ENCODE measurements at regions not wholly inside any gene's neighbourhood (a gene's known extent, or its start where the extent isn't known, plus 50 kb on each side); places are given as distances from the start of the nearest gene placed in this dataset.
"Not testable (repeated sequence)": the region's sequence is repeated elsewhere in the genome, so short reads cannot be mapped to it uniquely, and the experiment has no call there.

- FAIRE-seq (no peak), DNase-seq (ENCODE audit: insufficient read length) (no peak)
- TF ChIP-seq POLR2AphosphoS5 (IDR thresholded peaks at IDR 0.05; ENCODE audit: low read depth, low read length) (no peak), TAF1 (IDR thresholded peaks at IDR 0.05; ENCODE audit: borderline replicate concordance, low read depth, low read length) (no peak), POLR2A (IDR thresholded peaks at IDR 0.05; ENCODE audit: low read depth, low read length) (no peak)
These were observed 145.8 kb upstream of the BET1 start for GRCh38 chr7:94149789-94150545.

GRCh38 chr7:94154182-94154581 lies 150.0 kb upstream of the BET1 start:
- TF ChIP-seq TAF1 (IDR thresholded peaks at IDR 0.05; ENCODE audit: borderline replicate concordance, low read depth, low read length) (no peak), POLR2AphosphoS5 (IDR thresholded peaks at IDR 0.05; ENCODE audit: low read depth, low read length) (no peak), POLR2A (IDR thresholded peaks at IDR 0.05; ENCODE audit: low read depth, low read length) (no peak)
- FAIRE-seq (no peak), DNase-seq (ENCODE audit: insufficient read length) (no peak)

- DNase-seq (ENCODE audit: insufficient read length) (no peak), FAIRE-seq (no peak)
- TF ChIP-seq POLR2AphosphoS5 (IDR thresholded peaks at IDR 0.05; ENCODE audit: low read depth, low read length) (no peak), POLR2A (IDR thresholded peaks at IDR 0.05; ENCODE audit: low read depth, low read length) (no peak), TAF1 (IDR thresholded peaks at IDR 0.05; ENCODE audit: borderline replicate concordance, low read depth, low read length) (no peak)
These were observed 150.7 kb upstream of the BET1 start for GRCh38 chr7:94154858-94155257.

- FAIRE-seq: peak; percentile 50
- not testable (repeated sequence) for DNase-seq (ENCODE audit: insufficient read length)
These were observed 153.6 kb upstream of the BET1 start for GRCh38 chr7:94157659-94158306.

- DNase-seq (ENCODE audit: insufficient read length): no peak
- FAIRE-seq: peak; percentile 91
These were observed 156.7 kb upstream of the BET1 start for GRCh38 chr7:94160719-94161435.

GRCh38 chr7:94161476-94161875 lies 157.3 kb upstream of the BET1 start:
- TF ChIP-seq TAF1 (IDR thresholded peaks at IDR 0.05; ENCODE audit: borderline replicate concordance, low read depth, low read length) (no peak), POLR2A (IDR thresholded peaks at IDR 0.05; ENCODE audit: low read depth, low read length) (no peak), POLR2AphosphoS5 (IDR thresholded peaks at IDR 0.05; ENCODE audit: low read depth, low read length) (no peak)
- DNase-seq (ENCODE audit: insufficient read length) (no peak), FAIRE-seq (no peak)

More at GRCh38 chr7:94160719-94161435, 156.7 kb upstream of the BET1 start:
- TF ChIP-seq TAF1 (IDR thresholded peaks at IDR 0.05; ENCODE audit: borderline replicate concordance, low read depth, low read length): no peak
- TF ChIP-seq POLR2AphosphoS5 (IDR thresholded peaks at IDR 0.05; ENCODE audit: low read depth, low read length): no peak
- no peak for TF ChIP-seq POLR2A (IDR thresholded peaks at IDR 0.05; ENCODE audit: low read depth, low read length)

- DNase-seq (ENCODE audit: insufficient read length): no peak
- TF ChIP-seq POLR2A (IDR thresholded peaks at IDR 0.05; ENCODE audit: low read depth, low read length) (no peak), POLR2AphosphoS5 (IDR thresholded peaks at IDR 0.05; ENCODE audit: low read depth, low read length) (no peak), TAF1 (IDR thresholded peaks at IDR 0.05; ENCODE audit: borderline replicate concordance, low read depth, low read length) (no peak)
- FAIRE-seq: no peak
These were observed 165.5 kb upstream of the BET1 start for GRCh38 chr7:94169682-94170081.

GRCh38 chr7:94170836-94171235 lies 166.7 kb upstream of the BET1 start:
- TF ChIP-seq POLR2AphosphoS5 (IDR thresholded peaks at IDR 0.05; ENCODE audit: low read depth, low read length): no peak
- TF ChIP-seq POLR2A (IDR thresholded peaks at IDR 0.05; ENCODE audit: low read depth, low read length): no peak
- no peak for TF ChIP-seq TAF1 (IDR thresholded peaks at IDR 0.05; ENCODE audit: borderline replicate concordance, low read depth, low read length)
- DNase-seq (ENCODE audit: insufficient read length) (no peak), FAIRE-seq (no peak)

GRCh38 chr7:94173436-94173835 lies 169.3 kb upstream of the BET1 start:
- FAIRE-seq (no peak), DNase-seq (ENCODE audit: insufficient read length) (no peak)
- TF ChIP-seq POLR2AphosphoS5 (IDR thresholded peaks at IDR 0.05; ENCODE audit: low read depth, low read length) (no peak), TAF1 (IDR thresholded peaks at IDR 0.05; ENCODE audit: borderline replicate concordance, low read depth, low read length) (no peak), POLR2A (IDR thresholded peaks at IDR 0.05; ENCODE audit: low read depth, low read length) (no peak)

- TF ChIP-seq POLR2A (IDR thresholded peaks at IDR 0.05; ENCODE audit: low read depth, low read length): no peak
- no peak for TF ChIP-seq TAF1 (IDR thresholded peaks at IDR 0.05; ENCODE audit: borderline replicate concordance, low read depth, low read length)
- TF ChIP-seq POLR2AphosphoS5 (IDR thresholded peaks at IDR 0.05; ENCODE audit: low read depth, low read length): no peak
- no peak for FAIRE-seq
- no peak for DNase-seq (ENCODE audit: insufficient read length)
These were observed 170.2 kb upstream of the BET1 start for GRCh38 chr7:94174375-94174774.

- FAIRE-seq: no peak
- TF ChIP-seq POLR2AphosphoS5 (IDR thresholded peaks at IDR 0.05; ENCODE audit: low read depth, low read length): no peak
- TF ChIP-seq TAF1 (IDR thresholded peaks at IDR 0.05; ENCODE audit: borderline replicate concordance, low read depth, low read length): no peak
- no peak for TF ChIP-seq POLR2A (IDR thresholded peaks at IDR 0.05; ENCODE audit: low read depth, low read length)
- DNase-seq (ENCODE audit: insufficient read length): no peak
These were observed 170.8 kb upstream of the BET1 start for GRCh38 chr7:94174956-94175355.
